GM19043 (cell line): ENCODE measurements at regions not wholly inside any gene's neighbourhood (a gene's known extent, or its start where the extent isn't known, plus 50 kb on each side); places are given as distances from the start of the nearest gene placed in this dataset.

Experiments used
- ATAC-seq: cut with Tn5 transposase; IDR thresholded peaks from one replicate; pipeline ENCODE4 v1.9.1; 2021; ENCODE audit warnings: low read depth; ENCODE audit not compliant: unreplicated experiment

DNA sequence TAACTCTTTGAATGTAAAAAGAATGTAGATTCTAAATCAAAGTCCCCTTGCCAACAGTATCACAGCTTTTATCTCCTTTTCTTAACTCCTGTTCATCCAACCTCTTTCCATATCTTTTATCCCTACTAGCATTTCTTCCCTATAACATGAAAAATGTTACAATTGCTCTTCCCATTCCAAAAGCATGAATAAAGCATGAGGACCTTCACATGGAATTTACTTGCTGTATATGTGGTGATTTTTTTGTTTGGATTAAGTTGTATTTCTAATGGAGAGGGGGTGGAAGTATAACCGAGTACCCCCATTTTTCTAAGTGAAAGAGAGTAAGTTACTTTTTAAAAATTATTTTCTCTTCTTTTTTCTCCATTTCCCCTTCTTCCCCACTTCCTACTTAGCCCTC lies 94.9 kb upstream of the RBBP8 start:
- no peak for ATAC-seq

DNA sequence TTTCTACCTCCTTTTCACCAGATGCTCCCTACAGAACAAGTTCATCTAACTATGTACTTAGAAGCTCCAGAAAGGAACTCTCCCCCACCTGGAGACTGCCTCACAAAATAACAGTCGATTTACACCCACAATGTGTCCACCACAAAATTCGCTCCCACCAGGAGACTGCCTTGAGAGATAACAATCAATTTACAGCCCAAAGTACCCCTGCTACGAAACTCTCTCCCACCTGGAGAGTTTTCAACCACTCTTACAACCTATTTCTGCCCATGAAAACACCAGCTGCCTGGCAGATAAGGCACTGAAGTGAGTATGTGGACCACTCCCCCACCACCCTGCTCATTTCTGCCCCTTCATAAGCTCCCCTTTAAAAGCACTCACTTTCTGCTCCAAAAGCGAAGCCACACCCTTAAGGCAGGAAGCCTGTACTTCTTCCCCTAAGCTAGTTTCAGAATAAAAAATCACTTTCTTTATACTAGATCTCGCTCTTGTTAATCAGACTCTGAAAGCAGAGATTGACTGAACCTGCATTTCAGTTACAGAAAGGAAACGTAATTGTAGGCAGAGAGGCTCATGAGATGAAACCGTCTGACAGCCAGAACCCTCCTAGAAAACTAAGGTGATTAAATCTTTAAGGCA lies 94.4 kb upstream of the RBBP8 start:
- ATAC-seq, result peak; percentile 57

DNA sequence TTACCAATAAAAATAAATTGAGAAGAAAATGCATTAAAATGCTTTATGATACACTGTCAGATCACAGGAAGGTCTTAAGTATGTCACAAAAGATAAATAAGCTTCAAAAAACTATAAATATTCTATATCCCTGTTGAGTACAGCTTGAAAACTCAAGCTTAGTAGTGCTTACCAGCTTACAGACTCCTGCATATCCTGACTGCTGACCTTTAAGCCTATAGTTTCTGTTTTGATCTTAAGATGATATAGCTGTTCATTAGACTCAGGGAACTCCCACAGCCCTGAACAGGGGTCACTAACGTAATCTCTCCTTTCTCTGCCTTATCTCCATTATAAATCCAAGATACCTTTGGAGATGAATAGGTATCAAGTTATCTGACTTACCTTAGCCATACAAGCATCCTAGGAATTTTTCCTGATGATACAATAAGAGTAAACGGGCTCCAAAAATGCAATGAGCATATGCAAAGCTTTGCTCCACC lies 93.7 kb upstream of the RBBP8 start:
- ATAC-seq, result no peak

DNA sequence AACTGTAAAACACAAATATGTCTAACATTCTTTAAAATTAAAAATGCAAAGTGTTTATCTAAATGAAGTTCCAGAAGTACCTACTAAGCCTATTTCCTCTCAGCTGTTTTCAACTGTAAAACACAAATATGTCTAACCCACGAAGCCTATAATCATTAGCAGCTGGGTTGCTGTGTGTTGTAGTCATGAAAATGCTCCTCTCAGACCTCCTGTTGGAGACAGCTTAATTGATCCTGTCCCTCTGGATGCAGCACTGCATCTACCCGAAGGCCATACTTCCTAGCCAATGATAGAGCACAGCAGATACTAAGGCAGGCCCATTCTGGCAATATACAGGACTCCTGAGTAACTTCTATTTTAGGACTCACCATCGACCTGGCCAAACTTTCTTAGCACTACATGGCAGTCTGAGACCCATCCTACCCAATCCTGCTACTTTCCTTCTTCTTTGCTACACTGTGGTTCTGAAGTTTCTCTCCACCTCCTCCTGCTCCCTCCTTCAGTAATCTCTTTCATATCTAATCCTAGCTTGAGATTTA lies 92.5 kb upstream of the RBBP8 start:
- no peak for ATAC-seq

DNA sequence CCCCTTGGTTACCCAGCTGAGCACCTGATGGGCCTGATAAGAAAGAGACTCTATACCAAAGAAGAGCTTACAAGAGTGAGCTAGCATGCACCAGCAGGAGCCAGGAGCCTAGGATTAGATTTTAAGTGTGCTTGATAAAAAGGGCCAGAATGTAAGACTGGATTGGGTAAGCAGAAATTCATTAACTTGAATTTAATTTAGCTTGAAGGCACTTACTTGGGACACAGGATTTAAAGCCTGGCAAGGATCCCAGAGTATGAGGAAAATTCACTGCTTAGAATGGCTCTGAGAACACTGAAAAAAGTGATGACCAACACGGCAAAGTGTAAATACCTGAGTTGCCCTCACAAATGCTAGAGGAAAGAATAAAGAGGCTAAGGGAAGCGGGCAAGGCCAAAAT lies 91.3 kb upstream of the RBBP8 start:
- ATAC-seq, result no peak

DNA sequence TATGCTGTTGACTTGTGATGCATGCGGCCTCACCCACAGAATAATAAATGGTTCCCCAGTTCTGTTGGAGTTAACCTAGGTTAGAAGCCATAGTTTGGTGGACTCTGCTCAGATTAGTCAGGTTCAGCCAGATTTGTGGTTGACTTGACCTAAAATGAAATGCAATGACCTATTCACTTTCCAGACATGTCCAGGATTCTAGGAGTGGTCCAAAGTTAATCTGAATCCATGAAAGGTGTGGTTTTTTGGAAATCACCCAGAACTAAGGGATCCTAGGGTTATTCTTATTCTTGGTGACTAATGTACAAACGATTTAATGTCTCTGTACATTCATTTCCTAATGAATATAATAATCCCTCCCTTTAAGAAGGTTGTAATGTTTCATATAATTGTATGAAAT lies 88.9 kb upstream of the RBBP8 start:
- no peak for ATAC-seq

DNA sequence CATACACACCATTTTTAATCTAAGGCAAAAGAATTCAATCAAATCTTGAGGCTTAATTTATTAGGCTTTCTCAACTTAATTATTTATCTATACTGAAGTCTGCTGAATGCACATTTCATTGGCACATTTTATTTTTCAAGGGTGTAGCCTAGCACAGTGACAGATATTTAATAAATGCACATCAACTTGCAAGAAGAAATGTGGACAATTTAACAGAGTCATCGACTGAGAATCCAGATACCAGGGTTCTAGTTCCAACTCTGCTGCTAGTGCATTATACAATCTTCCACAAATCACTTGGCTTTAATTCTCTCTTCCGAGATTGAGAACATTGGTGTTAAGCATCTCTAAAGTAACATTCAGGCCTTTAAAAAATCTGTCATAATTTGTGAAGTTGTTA lies 88.5 kb upstream of the RBBP8 start:
- no peak for ATAC-seq

DNA sequence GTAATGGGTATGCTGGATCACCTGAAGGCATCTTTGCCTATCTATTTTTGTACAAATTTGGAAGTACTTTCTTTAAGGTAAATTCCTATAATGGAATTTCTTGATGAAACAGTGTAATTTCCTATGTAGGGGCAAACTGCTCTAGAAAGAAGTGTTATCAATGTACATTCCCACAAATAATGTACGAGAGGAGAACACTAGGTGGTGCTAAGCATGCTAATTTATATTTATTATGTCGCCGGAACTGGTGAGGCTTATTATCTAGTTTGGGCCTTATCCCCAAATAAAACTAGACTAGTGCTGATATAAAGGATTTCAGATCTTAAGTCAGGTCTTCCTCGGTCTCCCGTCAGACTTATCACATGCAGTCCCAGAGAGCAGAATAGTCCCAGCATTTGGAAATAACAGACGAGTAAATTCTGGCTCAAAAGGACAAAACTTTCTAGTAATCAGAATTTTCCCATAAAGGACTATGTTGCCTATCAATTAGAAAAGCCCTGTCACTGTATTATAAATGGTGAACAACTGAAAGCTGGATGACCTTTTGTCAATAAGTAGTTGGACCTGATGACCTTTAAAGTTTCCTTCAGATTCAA lies 86.9 kb upstream of the RBBP8 start:
- no peak for ATAC-seq

DNA sequence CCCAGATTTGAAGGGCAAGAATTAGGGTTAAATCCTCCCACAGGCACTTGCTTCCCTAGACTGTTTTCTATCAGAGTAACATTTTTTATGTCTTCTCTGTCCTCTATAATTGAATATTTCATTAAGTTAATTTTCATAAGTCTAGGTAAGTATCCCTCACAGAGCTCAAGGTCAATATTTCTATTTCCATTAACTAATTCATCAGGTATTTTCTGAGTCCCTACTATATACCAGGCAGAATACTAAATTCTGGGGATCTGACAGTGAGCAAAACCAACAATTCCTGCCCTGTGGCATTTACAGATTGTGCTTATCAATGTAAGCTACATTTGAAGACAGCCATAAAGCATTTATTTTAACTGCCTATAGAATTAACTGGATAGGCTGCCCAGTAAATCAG lies 86.4 kb upstream of the RBBP8 start:
- no peak for ATAC-seq

DNA sequence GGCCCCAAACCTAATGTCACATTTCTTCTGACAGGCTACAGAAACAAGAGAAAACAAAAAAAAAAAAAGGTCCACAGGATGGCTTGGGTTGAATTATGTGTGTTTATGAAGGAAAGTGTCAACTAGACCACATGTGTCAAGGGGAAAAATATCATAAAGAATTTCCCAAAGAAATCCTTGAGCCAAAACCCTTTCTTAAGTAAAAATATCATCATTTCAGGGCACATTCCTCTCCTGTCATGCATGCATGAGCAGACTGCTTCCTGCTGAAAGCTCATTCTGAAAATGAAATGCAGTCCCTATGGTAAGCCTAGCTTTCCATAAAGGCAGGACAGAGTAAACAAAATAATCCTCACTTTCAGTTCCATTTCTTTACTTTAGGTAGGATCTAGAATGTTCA lies 85.7 kb upstream of the RBBP8 start:
- no peak for ATAC-seq

DNA sequence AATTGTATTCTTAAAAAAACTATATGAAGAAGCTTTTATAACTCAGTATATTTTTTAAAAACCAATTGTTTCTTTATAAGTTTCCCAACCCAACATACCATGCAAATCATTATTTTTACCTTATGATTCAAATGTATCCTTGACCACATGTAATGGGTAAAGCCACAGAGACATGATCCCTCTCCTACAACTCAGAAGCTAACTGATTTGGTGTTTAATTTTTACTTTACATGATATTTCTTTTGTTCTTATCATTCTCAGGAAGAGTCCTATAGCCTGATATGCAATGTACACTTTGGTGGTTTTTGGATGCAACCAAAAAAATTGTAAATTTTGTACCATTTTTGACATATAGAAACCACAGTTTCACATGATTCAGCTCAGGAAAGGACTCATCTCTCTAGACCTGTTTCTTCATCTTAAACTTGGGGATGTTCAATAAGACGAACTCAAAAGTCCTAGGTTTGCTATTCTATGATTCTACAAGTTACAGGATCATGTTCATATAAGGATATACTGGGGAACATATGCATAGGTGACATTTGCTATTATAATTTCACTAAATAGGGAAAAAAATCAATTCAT lies 85.2 kb upstream of the RBBP8 start:
- ATAC-seq, result no peak

DNA sequence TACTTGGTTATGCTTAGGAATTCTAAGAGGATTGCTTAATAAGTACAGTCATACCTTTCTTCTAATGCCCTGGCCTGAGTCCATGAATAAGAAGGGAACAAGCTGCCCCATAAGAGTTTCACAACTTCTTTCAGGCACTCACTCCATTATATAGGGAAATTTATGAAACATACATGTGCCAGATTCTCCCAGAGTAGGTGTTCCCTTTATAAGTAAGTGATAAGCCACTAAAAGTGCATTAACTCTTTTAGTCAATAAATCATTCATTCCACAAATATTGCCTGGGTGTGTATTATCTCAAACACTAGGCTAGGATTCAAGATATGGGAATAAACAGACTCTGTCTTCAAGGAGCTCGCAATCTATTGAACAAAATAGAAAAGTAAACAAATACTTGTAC lies 84.5 kb upstream of the RBBP8 start:
- ATAC-seq, result no peak

DNA sequence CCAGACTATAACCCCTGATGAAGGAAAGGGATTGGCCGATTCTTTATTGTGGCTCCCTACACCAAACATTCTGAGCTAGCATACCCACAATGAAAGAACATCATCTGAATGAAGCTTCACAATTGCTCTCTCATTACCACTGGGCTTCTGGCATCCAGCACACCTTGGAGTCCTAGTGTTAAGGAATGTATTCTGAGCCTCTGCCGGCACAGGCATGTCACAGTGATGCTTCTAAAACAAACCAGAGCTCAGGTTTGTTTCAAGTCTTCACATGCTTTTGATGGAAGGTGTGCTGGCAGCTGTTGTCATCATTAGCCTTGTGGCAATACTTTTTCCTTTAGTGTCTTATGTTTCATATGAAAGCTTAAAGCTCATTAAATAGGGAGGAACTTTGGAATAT lies 76.3 kb upstream of the RBBP8 start:
- no peak for ATAC-seq

DNA sequence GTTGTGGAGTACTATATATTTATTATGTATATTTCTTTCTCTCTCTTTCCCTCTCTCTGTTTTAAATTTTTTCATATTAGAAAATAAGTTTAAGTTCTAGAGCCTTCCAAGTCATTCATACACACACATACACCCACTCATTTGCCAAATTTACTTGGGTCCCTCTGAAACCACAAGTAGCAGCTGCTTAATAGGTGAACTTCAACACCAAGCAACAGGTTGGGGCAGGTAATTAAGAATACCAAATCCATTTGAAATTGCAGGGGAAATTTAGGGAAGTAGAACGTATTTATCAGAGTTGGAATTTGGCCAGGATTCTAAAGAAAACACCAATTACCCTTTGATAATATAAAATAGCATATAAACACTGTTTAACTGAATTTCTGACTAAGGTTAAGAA lies 75.0 kb upstream of the RBBP8 start:
- ATAC-seq, result no peak

DNA sequence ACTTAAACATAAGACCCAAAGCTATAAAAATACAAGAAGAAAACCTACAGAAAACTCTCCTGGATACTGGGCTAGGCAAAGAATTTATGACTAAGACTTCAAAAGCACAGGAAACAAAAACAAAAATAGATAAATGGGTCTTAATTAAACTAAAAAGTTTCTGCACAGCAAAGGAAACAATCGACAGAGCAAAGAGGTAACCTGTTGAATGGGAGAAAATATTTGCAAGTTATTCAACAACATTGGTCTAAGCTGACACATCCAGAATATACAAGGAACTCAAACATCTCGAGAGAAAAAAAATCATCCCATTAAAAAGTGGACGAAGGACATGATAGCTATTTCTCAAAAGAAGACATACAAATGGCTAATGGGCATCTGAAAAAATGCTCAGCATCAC lies 72.3 kb upstream of the RBBP8 start:
- ATAC-seq, result no peak

DNA sequence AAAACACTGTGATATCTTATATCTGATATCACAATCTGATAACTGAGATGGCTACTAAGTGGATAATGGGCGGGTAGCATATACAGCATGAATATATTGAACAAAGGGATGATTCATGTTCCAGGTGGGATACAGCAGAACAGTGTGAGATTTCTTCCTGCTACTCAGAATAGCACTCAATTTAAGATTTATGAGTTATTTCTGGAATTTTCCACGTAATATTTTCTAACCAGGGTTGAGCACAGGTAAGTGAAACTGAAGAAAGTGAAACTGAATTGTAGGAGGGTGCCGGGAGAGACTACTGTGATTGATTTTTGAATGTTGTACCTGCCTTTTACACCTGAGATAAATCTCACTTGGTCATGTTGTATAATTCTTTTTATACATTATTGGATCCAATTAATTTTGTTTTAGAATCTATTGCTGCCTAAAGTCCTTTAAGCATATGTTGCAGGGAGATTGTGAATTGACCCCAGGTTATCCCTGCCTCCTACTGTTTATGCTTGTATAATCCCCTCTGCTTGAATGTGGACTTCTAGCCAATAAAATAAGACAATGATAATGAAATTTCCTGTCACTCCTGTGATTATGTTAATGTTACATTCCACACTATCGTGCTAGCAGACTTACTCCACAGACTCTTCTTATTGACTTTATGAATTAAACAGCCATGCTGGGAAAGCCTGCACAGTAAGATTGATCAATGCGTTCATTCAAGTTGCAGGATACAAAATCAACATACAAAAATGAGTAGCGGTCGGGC lies 67.6 kb upstream of the RBBP8 start:
- no peak for ATAC-seq

DNA sequence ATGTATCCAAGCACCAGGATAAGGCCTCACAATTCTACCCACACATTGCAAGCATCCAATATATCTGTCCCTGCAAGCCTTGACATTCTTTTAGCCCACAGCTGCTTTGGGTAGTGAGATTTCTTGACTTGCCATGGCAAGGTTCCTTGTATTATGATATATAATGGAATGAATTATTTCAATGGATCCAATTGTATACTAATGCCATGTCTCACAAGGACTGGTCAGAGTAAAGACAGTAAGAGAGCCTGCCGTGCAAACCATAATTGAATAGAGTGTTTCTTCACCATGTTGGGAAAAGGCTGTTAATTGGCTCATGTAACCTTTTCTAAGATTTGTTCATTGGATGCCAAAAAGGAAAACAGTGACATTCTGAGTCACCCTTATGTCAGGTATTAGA lies 64.3 kb upstream of the RBBP8 start:
- no peak for ATAC-seq

DNA sequence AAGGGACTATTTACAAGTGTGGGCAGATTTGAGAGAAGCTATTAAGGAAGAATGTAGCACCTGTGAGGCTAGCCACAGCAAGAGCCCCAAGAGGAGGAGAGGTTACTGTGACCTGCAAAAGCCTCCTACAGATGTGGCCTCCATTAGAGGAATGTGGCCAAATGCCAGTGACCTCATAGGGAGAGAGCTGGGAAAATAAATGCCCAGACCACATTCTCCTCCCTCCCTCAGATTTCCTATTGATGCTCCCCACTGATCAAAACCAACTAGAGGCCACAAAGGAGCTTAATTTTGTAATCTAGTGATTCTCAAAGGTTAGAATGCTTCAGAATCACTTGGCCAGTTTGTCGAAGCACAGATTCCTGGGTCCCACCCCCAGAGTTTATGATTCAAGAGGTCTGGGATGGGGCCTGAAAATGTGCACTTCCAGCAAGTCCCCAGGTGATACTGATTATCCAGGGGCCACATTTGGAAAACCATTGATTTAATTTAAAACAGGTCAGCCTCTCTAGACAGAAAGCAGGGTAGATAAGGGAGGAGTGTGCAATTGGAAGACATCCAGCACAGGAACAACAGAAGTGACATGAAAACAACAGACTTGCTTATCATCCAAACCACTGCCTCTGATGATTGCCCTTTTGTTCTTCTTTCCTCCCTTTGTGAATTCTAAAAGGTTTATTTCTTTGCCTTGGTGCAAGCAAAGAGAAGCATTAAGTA lies 61.2 kb upstream of the RBBP8 start:
- ATAC-seq, result no peak

DNA sequence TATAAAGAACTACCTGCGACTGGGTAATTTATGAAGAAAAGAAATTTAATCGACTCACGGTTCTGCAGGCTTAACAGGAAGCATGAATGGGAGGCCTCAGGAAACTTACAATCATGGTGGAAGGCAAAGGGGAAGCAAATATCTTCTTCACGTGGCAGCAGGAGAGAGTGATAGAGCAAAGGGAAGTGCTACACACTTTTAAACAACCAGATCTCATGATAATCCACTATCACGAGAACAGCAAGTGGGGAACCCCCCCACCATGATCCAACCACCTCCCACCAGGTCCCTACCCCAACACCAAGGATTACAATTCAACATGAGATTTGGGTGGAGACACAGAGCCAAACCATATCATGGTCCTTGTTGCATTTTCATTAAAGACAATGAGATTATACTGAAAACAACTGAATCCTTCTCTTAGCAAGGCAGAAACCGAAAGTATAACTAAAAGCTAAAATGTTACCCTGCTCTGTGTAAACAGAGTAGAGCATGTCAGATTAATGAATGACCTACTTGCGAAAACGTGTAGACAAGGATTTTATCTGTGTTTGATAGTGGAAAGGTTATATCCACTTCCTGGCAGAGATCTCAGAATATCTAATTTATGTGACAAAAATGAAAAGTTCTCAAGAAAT lies 60.1 kb upstream of the RBBP8 start:
- peak; percentile 80 for ATAC-seq

DNA sequence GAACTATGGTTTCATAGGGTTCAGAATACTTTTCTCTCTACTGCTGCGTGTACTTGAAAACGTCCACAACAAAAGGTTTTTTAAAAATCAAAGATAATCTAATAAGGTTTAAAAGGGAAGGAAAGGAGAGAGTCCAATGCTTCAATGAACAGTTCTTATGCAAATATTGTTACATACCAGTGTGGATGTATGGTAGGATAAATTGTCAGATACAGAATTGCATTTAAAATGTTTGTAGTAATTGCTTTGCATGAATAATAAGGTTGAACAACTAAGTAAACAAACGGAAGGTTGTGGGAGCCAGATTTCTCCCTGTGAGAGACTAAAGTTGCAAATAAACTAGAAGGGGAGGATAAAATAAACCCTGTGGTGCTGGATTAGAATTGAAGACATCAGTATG lies 53.8 kb upstream of the RBBP8 start:
- no peak for ATAC-seq
